Right lobe of liver (tissue), 6 donors: ENCODE measurements at regions not wholly inside any gene's neighbourhood (a gene's known extent, or its start where the extent isn't known, plus 50 kb on each side); places are given as distances from the start of the nearest gene placed in this dataset.

Source experiments
- ATAC-seq, 4 donors: fragments of 200-7000 bp; cut with Tn5 transposase; one replicate each; pipeline ENCODE4 v1.9.1; 2020; ENCODE audit warnings: mild to moderate bottlenecking in 4 of 4, moderate library complexity in 4 of 4
- DNase-seq, 3 donors: peaks; one replicate each; pipeline ENCODE4 v3.0.0-alpha.2; 2020
- H3K27ac ChIP-seq, 3 donors: fragments of 200-600 bp; one replicate each; pipeline ENCODE4 v1.8.0; 2022
- H3K27me3 ChIP-seq, 2 donors: fragments of 200-600 bp; one replicate each; pipeline ENCODE4 v1.8.0; 2022
- H3K36me3 ChIP-seq, 4 donors: fragments of 200-600 bp; sonication (generic) in 1 of 4; one replicate each; pipeline versions ENCODE4 v1.5.1 to v1.8.0; 2017 to 2022; ENCODE audit warnings: control low read depth in 1 of 4
- H3K4me1 ChIP-seq, 4 donors: fragments of 200-600 bp; sonication (generic) in 1 of 4; one replicate each; pipeline versions ENCODE4 v1.5.1 to v1.8.0; 2017 to 2022; ENCODE audit warnings: control low read depth in 1 of 4
- H3K4me3 ChIP-seq, 3 donors: fragments of 200-600 bp; one replicate each; pipeline ENCODE4 v1.8.0; 2022
- H3K9me3 ChIP-seq, 4 donors: fragments of 200-600 bp; sonication (generic) in 1 of 4; one replicate each; pipeline versions ENCODE4 v1.5.1 to v1.8.0; 2017 to 2022; ENCODE audit warnings: control low read depth in 1 of 4
- POLR2A ChIP-seq: fragments of 450-650 bp; IDR thresholded peaks from one replicate; pipeline ENCODE4 v1.6.1; 2017; ENCODE audit warnings: antibody characterized with exemption, mild to moderate bottlenecking
- WGBS: methylation state at CpG from one replicate; pipeline ENCODE4 v1.1.6; 2018; ENCODE audit warnings: low coverage, low lambda C conversion rate; ENCODE audit not compliant: insufficient coverage; ENCODE audit errors: missing lambda C conversion rate; 5-methylcytosine and 5-hydroxymethylcytosine counted together
- intact Hi-C, 2 donors: fragments of 100-400 bp; cut with DNase I; formaldehyde crosslinking; loops; one replicate each; pipeline versions ENCODE4 v1.11.2 to v1.14.1; 2022
- TF ChIP-seq, protein P1 (sequence below), 4 donors: fragments of 200-600 bp in 3 of 4; fragments of 450-650 bp in 1 of 4; IDR thresholded peaks; one replicate each; pipeline versions ENCODE4 v1.5.1 to v1.8.0; 2016 to 2022; ENCODE audit warnings: antibody characterized with exemption in 4 of 4, mild to moderate bottlenecking in 2 of 4
- donor health status: DM: no; HTN: yes; CAD: no.
- donor health status: DM: no; HTN: no; CAD: no.
- donor health status: DM: no; HTN: no; CAD: no.
- donor health status: DM: no; HTN: yes; CAD: no.
- donor health status: DM: no; HTN: yes; CAD: no.

DNA sequence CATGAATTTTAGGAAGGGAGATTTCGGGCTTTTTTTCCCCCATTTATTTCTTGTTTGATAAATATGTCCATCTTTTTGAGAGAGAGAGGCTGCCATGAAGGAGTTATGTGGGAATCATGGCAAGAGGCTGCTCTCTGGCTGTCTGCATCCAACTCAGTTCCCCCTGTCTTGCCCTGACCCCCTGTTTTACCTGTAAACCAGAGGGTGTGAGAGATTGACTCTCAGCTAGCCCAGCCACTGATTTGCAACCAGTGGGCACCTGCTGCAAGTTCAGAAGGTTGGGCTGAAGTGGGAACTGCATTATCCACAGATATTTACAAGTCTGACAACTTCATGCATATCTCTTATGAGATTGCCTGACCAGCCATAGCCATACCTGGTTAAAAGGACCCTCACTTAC lies 625.4 kb upstream of the FANCL start:
- intact Hi-C loops = no loop called here
- Histone ChIP-seq H3K27me3 (no peaks in the 10 kb centered on the region), H3K9me3 (no peaks in the 10 kb centered on the region), H3K27ac (no peak overlapping the region), H3K4me1 (no peaks in the 10 kb centered on the region), H3K36me3 (no peaks in the 10 kb centered on the region), H3K4me3 (no peak overlapping the region)
- DNase-seq (no peak), ATAC-seq (no peak)
- TF ChIP-seq, protein P1, sequence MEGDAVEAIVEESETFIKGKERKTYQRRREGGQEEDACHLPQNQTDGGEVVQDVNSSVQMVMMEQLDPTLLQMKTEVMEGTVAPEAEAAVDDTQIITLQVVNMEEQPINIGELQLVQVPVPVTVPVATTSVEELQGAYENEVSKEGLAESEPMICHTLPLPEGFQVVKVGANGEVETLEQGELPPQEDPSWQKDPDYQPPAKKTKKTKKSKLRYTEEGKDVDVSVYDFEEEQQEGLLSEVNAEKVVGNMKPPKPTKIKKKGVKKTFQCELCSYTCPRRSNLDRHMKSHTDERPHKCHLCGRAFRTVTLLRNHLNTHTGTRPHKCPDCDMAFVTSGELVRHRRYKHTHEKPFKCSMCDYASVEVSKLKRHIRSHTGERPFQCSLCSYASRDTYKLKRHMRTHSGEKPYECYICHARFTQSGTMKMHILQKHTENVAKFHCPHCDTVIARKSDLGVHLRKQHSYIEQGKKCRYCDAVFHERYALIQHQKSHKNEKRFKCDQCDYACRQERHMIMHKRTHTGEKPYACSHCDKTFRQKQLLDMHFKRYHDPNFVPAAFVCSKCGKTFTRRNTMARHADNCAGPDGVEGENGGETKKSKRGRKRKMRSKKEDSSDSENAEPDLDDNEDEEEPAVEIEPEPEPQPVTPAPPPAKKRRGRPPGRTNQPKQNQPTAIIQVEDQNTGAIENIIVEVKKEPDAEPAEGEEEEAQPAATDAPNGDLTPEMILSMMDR (IDR thresholded peaks at IDR 0.05) = no peak
- no peak for TF ChIP-seq POLR2A
- 40% methylated on average over 1 of the region's 1 CpG for WGBS

DNA sequence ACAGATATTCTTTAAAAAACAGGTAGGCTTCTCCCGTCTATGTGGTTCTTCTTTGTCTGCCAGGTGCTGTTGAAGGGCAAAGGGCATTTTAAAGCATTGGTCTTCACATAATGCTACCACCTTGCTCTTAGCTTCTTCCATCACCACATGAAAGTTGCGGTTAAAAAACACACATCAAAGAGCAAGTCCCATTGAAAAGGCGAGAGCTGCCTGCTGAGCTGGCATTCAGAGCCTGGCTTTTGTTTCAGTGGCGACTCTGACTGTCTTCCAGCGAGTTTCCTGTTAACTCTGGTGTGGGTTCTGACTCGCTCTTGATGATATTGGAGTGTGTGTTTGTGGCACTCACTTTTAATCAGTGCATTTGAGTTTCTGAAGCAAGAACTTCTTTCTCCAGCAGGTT lies 624.9 kb upstream of the FANCL start:
- intact Hi-C loops = no loop called here
- no peak for ATAC-seq
- Histone ChIP-seq H3K27me3 (no peaks in the 10 kb centered on the region), H3K36me3 (no peaks in the 10 kb centered on the region), H3K27ac (no peak overlapping the region), H3K9me3 (no peaks in the 10 kb centered on the region), H3K4me3 (no peak overlapping the region), H3K4me1 (no peaks in the 10 kb centered on the region)
- DNase-seq = no peak
- TF ChIP-seq, protein P1 (IDR thresholded peaks at IDR 0.05) = no peak
- TF ChIP-seq POLR2A = no peak
- 36% methylated on average over 5 of the region's 6 CpGs for WGBS

DNA sequence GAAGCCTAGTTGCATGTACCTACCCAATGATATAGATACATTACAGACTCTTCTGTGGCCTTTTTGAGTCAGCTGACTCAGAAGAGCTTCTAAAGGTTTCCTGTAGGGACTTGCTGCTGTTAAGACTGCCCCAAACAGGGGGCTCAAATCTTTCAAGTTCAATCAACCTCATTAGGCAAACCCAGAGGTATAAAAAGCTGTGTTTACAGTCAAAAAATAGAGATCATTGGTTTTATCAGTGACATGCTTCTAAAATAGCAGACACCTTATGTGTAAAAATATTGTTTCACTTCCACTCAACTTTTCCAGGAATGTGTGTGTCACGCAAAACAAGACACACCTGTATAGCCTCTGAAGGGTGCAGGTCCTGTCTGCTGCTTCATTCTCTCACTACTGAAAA lies 624.3 kb upstream of the FANCL start:
- ATAC-seq (no peak), DNase-seq (no peak)
- 50% methylated on average over 1 of the region's 1 CpG for WGBS
- Histone ChIP-seq H3K4me3 (no peak overlapping the region), H3K27ac (no peak overlapping the region), H3K4me1 (no peaks in the 10 kb centered on the region), H3K36me3 (no peaks in the 10 kb centered on the region), H3K9me3 (no peaks in the 10 kb centered on the region), H3K27me3 (no peaks in the 10 kb centered on the region)
- intact Hi-C loops = no loop called here
- TF ChIP-seq, protein P1 (IDR thresholded peaks at IDR 0.05) = no peak
- no peak for TF ChIP-seq POLR2A

DNA sequence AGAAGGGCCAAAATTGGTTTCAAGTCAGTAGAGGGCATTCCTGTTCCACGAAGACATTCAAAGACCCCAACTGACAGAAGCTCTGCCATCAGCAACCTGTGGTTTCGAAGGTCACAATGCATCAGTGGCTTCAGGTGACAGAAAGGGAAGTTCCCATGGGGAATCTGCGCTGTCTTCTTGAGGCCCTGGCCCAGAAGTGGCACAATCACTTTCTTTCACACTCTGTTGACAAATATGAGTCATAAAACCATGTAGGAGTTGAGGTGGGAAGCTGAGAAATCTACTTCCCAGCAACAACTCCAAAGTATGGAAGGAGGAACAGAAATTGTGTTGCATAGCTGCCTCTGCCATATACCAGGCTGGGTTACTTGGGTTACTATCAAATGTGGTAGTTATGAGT lies 621.1 kb upstream of the FANCL start:
- H3K27ac ChIP-seq = no peak overlapping the region
- no peaks in the 10 kb centered on the region for H3K27me3 ChIP-seq
- ATAC-seq = no peak
- no peaks in the 10 kb centered on the region for H3K4me1 ChIP-seq
- TF ChIP-seq, protein P1 (IDR thresholded peaks at IDR 0.05) = no peak
- TF ChIP-seq POLR2A = no peak
- H3K36me3 ChIP-seq = no peaks in the 10 kb centered on the region
- H3K9me3 ChIP-seq = no peaks in the 10 kb centered on the region
- WGBS = 68% methylated on average over 3 of the region's 3 CpGs
- DNase-seq = no peak
- no peak overlapping the region for H3K4me3 ChIP-seq
- intact Hi-C loops = no loop called here

DNA sequence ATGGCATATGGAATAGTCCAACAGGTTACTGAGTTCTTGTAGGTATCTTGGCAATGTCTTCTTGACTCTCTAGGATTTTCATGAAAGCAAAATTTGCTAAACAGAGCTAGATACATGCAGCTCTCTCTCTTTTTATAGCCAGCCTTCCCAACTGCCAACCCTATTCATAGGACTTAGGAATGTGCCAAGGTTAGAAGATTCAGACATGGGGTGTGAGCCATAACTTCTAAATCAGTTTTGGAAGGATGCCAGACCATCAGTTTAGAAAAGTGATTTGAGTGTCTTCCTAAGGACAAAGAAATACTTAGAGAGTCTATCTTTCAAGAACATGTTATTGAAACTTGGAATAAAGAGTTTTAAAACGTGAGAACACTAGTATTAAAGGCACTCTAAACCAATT lies 619.5 kb upstream of the FANCL start:
- Histone ChIP-seq H3K4me3 (no peak overlapping the region), H3K9me3 (no peaks in the 10 kb centered on the region), H3K36me3 (no peaks in the 10 kb centered on the region), H3K4me1 (no peaks in the 10 kb centered on the region), H3K27ac (no peak overlapping the region), H3K27me3 (no peaks in the 10 kb centered on the region)
- no peak for DNase-seq
- no peak for ATAC-seq
- no peak for TF ChIP-seq POLR2A
- TF ChIP-seq, protein P1 (IDR thresholded peaks at IDR 0.05) = no peak
- intact Hi-C loops = no loop called here
- 21% methylated on average over 1 of the region's 1 CpG for WGBS
